ENCODE measurements at regions not wholly inside any gene's neighbourhood (a gene's known extent, or its start where the extent isn't known, plus 50 kb on each side); places are given as distances from the start of the nearest gene placed in this dataset.

DNA sequence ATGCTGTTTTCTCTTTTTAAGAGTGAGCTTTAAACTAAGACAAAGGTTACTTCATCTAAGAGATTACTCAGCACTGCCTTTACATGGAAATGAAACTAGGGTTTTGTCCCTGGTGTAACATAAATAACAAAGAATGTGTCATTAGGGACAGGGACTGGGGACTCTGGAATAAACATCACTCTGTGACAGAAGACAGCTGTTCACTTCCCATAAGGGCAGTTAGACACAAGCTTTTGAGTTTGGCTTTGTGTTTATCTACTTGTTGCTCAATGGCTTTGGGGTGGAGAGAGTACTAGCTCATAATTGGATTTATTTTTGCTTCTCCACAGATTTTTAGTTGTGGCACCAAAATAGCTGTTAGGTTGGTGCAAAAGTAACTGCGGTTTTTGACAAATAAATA, 154.5 kb downstream of the OR4C45 start:
- H3K9me3 Mint-ChIP-seq, result peaks cover 83 to 90% of the 10 kb centered on the region in 2 experiments
- Histone ChIP-seq H2BK5ac (ENCODE audit: insufficient read length, low read length) (no peak overlapping the region), H3K4me2 (ENCODE audit: insufficient read depth, insufficient read length, low read length) (no peak overlapping the region), H3K18ac (ENCODE audit: insufficient read length, low read depth, low read length) (no peak overlapping the region), H3K23ac (ENCODE audit: insufficient read length, low read depth, low read length) (no peak overlapping the region), H4K20me1 (ENCODE audit: control insufficient read depth, insufficient read depth, insufficient read length) (no peaks in the 10 kb centered on the region), H3K56ac (ENCODE audit: insufficient read length, low read depth, low read length) (no peak overlapping the region), H3K4ac (ENCODE audit: low read depth, low read length) (no peak overlapping the region), H2BK120ac (ENCODE audit: low read depth, low read length, poor library complexity, severe bottlenecking) (no peak overlapping the region), H3K23me2 (ENCODE audit: insufficient read length, low read depth, low read length, poor library complexity, severe bottlenecking) (no peaks in the 10 kb centered on the region), H2AK5ac (ENCODE audit: insufficient read length, low read length) (no peak overlapping the region), H3K14ac (ENCODE audit: insufficient read depth, low read length) (no peak overlapping the region), H2BK20ac (ENCODE audit: low read depth, low read length, poor library complexity, severe bottlenecking) (no peak overlapping the region), H3K27ac (ENCODE audit: insufficient read length, low read depth, low read length) (no peak overlapping the region), H4K5ac (ENCODE audit: insufficient read length, low read depth, low read length) (no peak overlapping the region), H4K91ac (ENCODE audit: insufficient read length, low read depth, low read length) (no peak overlapping the region), H3T11ph (ENCODE audit: low read length) (no peak overlapping the region), H3K9me3 (ENCODE audit: control insufficient read depth, low read depth, low read length) (peaks cover 79% of the 10 kb centered on the region), H3K9ac (ENCODE audit: extremely low read depth, insufficient read length, low read length) (no peak overlapping the region), H3K79me2 (ENCODE audit: insufficient read depth, low read length) (no peaks in the 10 kb centered on the region), H2AFZ (ENCODE audit: low read length) (no peak overlapping the region), H4K8ac (replicated peaks; ENCODE audit: insufficient read length, low read depth, low read length) (no peak overlapping the region), H3K79me1 (ENCODE audit: insufficient read depth, low read depth, low read length, poor library complexity, severe bottlenecking) (no peaks in the 10 kb centered on the region), H3K4me1 (ENCODE audit: insufficient read depth, low read length) (no peaks in the 10 kb centered on the region), H2BK15ac (ENCODE audit: low read depth, low read length) (no peak overlapping the region), H2BK12ac (ENCODE audit: insufficient read length, low read depth, low read length) (no peak overlapping the region), H3K27me3 (ENCODE audit: insufficient read depth, low read length) (no peaks in the 10 kb centered on the region)
- no peak overlapping the region for H3K27ac Mint-ChIP-seq
- H3K27me3 Mint-ChIP-seq (ENCODE audit: low read depth), result no peaks in the 10 kb centered on the region
- no peak overlapping the region for H3K4me3 Mint-ChIP-seq
- TF ChIP-seq, protein P1, sequence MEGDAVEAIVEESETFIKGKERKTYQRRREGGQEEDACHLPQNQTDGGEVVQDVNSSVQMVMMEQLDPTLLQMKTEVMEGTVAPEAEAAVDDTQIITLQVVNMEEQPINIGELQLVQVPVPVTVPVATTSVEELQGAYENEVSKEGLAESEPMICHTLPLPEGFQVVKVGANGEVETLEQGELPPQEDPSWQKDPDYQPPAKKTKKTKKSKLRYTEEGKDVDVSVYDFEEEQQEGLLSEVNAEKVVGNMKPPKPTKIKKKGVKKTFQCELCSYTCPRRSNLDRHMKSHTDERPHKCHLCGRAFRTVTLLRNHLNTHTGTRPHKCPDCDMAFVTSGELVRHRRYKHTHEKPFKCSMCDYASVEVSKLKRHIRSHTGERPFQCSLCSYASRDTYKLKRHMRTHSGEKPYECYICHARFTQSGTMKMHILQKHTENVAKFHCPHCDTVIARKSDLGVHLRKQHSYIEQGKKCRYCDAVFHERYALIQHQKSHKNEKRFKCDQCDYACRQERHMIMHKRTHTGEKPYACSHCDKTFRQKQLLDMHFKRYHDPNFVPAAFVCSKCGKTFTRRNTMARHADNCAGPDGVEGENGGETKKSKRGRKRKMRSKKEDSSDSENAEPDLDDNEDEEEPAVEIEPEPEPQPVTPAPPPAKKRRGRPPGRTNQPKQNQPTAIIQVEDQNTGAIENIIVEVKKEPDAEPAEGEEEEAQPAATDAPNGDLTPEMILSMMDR (conservative IDR thresholded peaks at IDR 0.05), result no peak
- peaks cover 13 to 29% (median 20%) of the 10 kb centered on the region in 3 experiments; a peak in 6 of 7 replicates for H3K36me3 Mint-ChIP-seq (ENCODE audit: insufficient read depth in 1 of 3, low read depth in 3 of 3)
- WGBS (ENCODE audit: extremely low coverage, insufficient read length, low lambda C conversion rate), result no CpG with 5 or more reads among the region's 1 CpG
- no peak for DNase-seq
- no peaks in the 10 kb centered on the region for H3K4me1 Mint-ChIP-seq

Measured in H9 (cell line).